Aorta (tissue), 5 donors: ENCODE measurements at regions not wholly inside any gene's neighbourhood (a gene's known extent, or its start where the extent isn't known, plus 50 kb on each side); places are given as distances from the start of the nearest gene placed in this dataset.

ENCODE experiments used
- ATAC-seq: fragments of 200-7000 bp; cut with Tn5 transposase; one replicate; pipeline ENCODE4 v1.9.1; 2022; ENCODE audit warnings: moderate library complexity; ENCODE audit not compliant: low FRiP score
- DNase-seq, 2 donors: peaks; one replicate each; pipeline ENCODE4 v3.0.0-alpha.2; 2020
- H3K27ac ChIP-seq, 2 donors: one replicate each; pipeline ENCODE4 v1.5.1; 2013; ENCODE audit warnings: low read length in 2 of 2, mild to moderate bottlenecking in 2 of 2, moderate library complexity in 2 of 2, control low read depth in 1 of 2, inconsistent platforms in 1 of 2, low read depth in 1 of 2
- H3K27me3 ChIP-seq, 2 donors: one replicate each; pipeline ENCODE4 v1.6.1; 2013; ENCODE audit warnings: control low read depth in 1 of 2, low read length in 1 of 2, mild to moderate bottlenecking in 1 of 2, moderate library complexity in 1 of 2; ENCODE audit not compliant: insufficient read depth in 2 of 2, control insufficient read depth in 1 of 2
- H3K36me3 ChIP-seq, 2 donors: one replicate each; pipeline ENCODE4 v1.6.1; 2013; ENCODE audit warnings: control low read depth in 1 of 2, low read length in 1 of 2, mild to moderate bottlenecking in 1 of 2; ENCODE audit not compliant: insufficient read depth in 2 of 2, control insufficient read depth in 1 of 2
- H3K4me1 ChIP-seq, 2 donors: one replicate each; pipeline ENCODE4 v1.6.1; 2013; ENCODE audit warnings: low read length in 2 of 2, control low read depth in 1 of 2, mild to moderate bottlenecking in 1 of 2, moderate library complexity in 1 of 2; ENCODE audit not compliant: insufficient read depth in 2 of 2, control insufficient read depth in 1 of 2
- H3K4me3 ChIP-seq, 2 donors: one replicate each; pipeline ENCODE4 v1.5.1; 2013; ENCODE audit warnings: low read length in 2 of 2, control low read depth in 1 of 2, mild to moderate bottlenecking in 1 of 2
- H3K9me3 ChIP-seq: one replicate; pipeline ENCODE4 v1.6.1; 2013; ENCODE audit warnings: mild to moderate bottlenecking, low read length; ENCODE audit not compliant: control insufficient read depth
- WGBS, 2 donors: extraction: QIAGEN DNeasy Blood & Tissue Kit; methylation state at CpG; one replicate each; pipeline ENCODE4 v1.1.7; 2013; 5-methylcytosine and 5-hydroxymethylcytosine counted together
- intact Hi-C, 2 donors: fragments of 100-400 bp; cut with DNase I; formaldehyde crosslinking; loops; one replicate each; pipeline versions ENCODE4 v1.14.2 to v1.15.0; 2022
- donor health status: healthy with polysubstance abuse.
- donor health status: Bipolar disorder and iron deficiency.
- donor health status: DM: no; HTN: no; CAD: no.
- donor health status: DM: no; HTN: no; CAD: no.
- donor health status: DM: yes; HTN: yes; CAD: no.

DNA sequence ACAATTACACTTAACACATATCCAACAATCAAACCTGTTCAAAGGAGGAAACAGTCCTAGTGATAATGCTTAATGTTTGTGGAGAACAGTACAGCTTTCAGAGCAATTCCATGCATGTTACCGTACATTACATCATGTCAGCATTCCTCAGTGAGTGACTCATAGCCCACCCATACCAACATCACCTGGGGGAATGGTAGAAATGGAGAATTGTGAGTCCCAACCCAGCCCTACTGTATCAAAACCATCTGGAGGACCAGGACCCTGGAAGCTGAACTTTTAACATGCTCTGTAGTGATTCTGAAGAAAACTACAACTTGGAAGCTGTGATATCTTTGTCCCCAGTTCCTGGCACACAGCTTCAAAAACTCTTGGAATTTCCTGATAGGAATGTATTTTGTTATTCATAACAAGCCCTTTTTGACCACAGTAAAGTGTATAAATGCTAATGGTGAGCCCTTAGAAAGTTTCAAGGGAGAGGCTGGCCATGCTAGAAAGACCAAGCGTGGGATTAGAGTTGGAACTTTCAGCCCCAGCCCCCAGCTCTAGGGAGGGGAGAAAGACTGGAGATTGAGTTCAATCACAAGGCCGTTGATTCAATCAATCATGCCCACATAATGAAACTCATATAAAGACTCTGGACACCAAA is 301.1 kb downstream of the BUD13 start:
- H3K4me3 ChIP-seq, result no peak overlapping the region
- peaks cover 1% of the 10 kb centered on the region for H3K9me3 ChIP-seq
- ATAC-seq (no peak), DNase-seq (no peak)
- 20 to 28% methylated on average over 3 of the region's 3 CpGs for WGBS, 2 donors
- no peaks in the 10 kb centered on the region for H3K27me3 ChIP-seq
- H3K27ac ChIP-seq, result no peak overlapping the region
- H3K4me1 ChIP-seq, result no peaks in the 10 kb centered on the region
- intact Hi-C loops, result no loop called here
- no peaks in the 10 kb centered on the region for H3K36me3 ChIP-seq

DNA sequence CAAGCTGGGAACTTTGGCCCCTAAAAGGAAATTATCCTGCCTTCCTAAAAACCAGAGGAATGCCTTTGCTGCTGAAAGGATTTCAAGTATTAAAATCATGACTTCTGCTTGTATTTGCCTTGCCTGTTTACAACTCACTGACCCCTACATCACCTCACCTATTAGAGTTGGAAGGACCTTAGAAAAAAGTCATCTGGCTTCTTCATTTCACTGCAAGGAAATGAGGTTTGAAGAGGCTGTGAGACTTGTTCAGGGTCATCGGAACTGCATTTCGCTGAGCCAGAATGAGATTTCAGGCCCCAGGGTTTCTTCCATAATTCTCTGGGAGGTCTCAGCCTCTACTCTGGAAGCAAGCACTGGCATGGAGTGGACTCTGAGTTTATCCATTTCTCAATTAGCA is 304.1 kb downstream of the BUD13 start:
- Histone ChIP-seq H3K4me1 (no peaks in the 10 kb centered on the region), H3K4me3 (no peak overlapping the region), H3K9me3 (peaks cover 1% of the 10 kb centered on the region), H3K36me3 (no peaks in the 10 kb centered on the region), H3K27ac (no peak overlapping the region), H3K27me3 (no peaks in the 10 kb centered on the region)
- intact Hi-C loops, result no loop called here
- WGBS, 2 donors, result 90 to 98% methylated on average over 2 of the region's 2 CpGs
- no peak for ATAC-seq
- no peak for DNase-seq

DNA sequence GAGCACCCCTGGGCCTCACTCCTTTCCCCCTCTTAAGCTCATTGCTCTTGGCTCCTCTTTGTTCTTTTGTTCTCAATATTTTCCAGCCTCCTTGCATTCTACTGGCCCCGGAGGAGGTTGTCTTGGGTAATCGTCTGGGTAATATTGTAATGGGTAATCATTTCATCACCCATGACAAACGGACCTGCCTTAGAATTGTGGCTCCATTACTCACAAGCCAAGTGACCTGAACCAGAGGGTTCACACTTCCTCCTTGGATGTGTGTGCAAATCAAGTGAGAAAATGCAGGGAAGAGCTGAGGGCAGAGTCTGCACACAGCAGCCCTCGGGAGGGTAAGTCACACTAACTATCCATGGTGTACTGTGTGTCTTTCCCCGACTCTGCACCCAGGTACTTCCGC is 305.0 kb downstream of the BUD13 start:
- DNase-seq (no peak), ATAC-seq (no peak)
- Histone ChIP-seq H3K27ac (no peak overlapping the region), H3K36me3 (no peaks in the 10 kb centered on the region), H3K9me3 (peaks cover 1% of the 10 kb centered on the region), H3K4me3 (no peak overlapping the region), H3K27me3 (no peaks in the 10 kb centered on the region), H3K4me1 (no peaks in the 10 kb centered on the region)
- 45 to 49% methylated on average over 6 of the region's 6 CpGs for WGBS, 2 donors
- intact Hi-C loops, result no loop called here

DNA sequence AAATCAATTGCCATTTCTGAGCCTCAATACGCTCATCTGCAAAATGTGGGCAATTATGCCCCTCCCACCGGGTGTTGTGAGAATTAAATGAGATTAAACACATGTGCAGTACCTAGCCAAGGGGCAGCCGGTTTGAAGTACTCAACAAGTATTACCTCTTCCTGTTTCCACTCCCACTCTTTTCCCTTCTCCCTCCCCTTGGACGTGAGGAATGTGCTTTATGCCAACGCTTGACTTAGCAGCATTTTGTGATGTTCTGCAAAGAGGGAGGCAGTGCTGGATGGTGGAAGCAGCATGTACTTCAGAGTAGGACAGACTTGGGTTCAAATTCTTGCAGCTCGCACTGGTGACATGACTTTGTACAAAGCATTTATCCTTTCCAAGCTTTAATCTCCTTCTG is 306.0 kb downstream of the BUD13 start:
- Histone ChIP-seq H3K9me3 (peaks cover 1% of the 10 kb centered on the region), H3K4me1 (no peaks in the 10 kb centered on the region), H3K27ac (no peak overlapping the region), H3K36me3 (no peaks in the 10 kb centered on the region), H3K4me3 (no peak overlapping the region), H3K27me3 (no peaks in the 10 kb centered on the region)
- no peak for DNase-seq
- no peak for ATAC-seq
- WGBS, 2 donors, result 44 to 45% methylated on average over 6 of the region's 6 CpGs
- intact Hi-C loops, result no loop called here

DNA sequence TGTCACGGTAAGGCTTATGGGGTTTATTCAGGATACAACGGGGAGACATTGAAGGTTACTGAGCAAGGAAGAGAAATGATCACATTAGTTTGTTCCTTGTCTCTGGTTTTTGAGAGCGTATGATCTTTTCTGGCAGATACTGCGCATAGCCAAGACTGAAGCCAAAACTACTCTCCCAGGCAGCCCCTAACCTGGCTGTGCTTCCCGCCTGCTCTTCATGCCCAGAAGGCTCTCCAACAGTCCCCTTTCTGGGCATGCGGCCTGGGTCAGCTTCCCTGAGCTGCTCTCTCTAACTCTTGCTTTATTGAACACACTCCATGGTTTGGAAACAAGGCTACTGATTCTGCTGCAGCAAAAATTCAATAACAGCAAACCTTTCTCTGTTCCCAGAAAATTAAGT is 306.6 kb downstream of the BUD13 start:
- H3K27me3 ChIP-seq, result no peaks in the 10 kb centered on the region
- intact Hi-C loops, result no loop called here
- no peak for ATAC-seq
- DNase-seq, result no peak
- 60 to 63% methylated on average over 6 of the region's 6 CpGs for WGBS, 2 donors
- H3K36me3 ChIP-seq, result no peaks in the 10 kb centered on the region
- no peak overlapping the region for H3K4me3 ChIP-seq
- H3K27ac ChIP-seq, result no peak overlapping the region
- H3K4me1 ChIP-seq, result no peaks in the 10 kb centered on the region
- peaks cover 1% of the 10 kb centered on the region for H3K9me3 ChIP-seq

DNA sequence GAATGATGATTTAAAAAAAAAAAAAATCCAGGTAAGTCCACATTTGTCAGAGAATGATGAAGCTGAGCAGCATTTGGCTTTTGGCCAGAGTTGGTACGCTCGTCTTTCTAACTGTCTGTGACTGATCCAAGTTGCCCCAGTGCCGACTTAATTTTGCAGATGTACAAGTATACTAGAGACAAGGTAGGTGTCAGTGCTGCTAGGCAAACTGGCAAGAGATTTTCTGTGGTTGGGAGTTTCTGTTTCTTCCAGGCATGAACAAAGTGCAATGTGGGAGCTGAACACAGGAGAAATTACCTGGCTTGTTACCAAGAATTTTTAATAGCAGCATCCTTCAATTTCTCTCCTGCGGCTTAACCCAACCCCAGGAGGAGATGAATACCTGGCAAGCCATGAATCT is 307.7 kb downstream of the BUD13 start:
- peaks cover 1% of the 10 kb centered on the region for H3K9me3 ChIP-seq
- H3K27me3 ChIP-seq, result no peaks in the 10 kb centered on the region
- no peak overlapping the region for H3K4me3 ChIP-seq
- H3K36me3 ChIP-seq, result no peaks in the 10 kb centered on the region
- no peak overlapping the region for H3K27ac ChIP-seq
- DNase-seq (no peak), ATAC-seq (no peak)
- intact Hi-C loops, result no loop called here
- no peaks in the 10 kb centered on the region for H3K4me1 ChIP-seq
- WGBS, 2 donors, result 75 to 76% methylated on average over 4 of the region's 4 CpGs

DNA sequence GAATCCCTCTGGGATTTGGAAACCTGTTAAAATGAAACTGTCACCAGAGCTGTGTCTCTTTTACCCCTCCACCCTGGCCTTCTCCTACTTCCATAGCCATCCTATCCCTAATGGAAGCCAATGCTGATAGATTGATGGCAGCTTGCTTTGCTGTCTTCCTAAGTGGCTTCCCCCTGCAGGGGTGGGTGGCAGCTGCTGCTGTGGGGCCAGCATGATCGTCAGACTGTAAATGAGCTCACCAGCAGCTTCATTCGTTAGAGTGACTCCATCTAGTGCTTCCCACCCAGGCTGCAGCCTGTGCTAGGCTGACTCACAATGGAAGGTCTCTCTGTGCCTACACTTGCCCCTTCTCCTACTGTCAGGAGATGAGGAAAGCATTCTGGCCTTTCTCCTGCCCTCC is 311.0 kb downstream of the BUD13 start:
- ATAC-seq, result no peak
- no peak overlapping the region for H3K4me3 ChIP-seq
- no peak overlapping the region for H3K27ac ChIP-seq
- DNase-seq, result no peak
- intact Hi-C loops, result no loop called here
- H3K4me1 ChIP-seq, result no peaks in the 10 kb centered on the region
- WGBS, 2 donors, result 29 to 47% methylated on average over 2 of the region's 2 CpGs
- no peaks in the 10 kb centered on the region for H3K9me3 ChIP-seq
- no peaks in the 10 kb centered on the region for H3K27me3 ChIP-seq
- no peaks in the 10 kb centered on the region for H3K36me3 ChIP-seq

DNA sequence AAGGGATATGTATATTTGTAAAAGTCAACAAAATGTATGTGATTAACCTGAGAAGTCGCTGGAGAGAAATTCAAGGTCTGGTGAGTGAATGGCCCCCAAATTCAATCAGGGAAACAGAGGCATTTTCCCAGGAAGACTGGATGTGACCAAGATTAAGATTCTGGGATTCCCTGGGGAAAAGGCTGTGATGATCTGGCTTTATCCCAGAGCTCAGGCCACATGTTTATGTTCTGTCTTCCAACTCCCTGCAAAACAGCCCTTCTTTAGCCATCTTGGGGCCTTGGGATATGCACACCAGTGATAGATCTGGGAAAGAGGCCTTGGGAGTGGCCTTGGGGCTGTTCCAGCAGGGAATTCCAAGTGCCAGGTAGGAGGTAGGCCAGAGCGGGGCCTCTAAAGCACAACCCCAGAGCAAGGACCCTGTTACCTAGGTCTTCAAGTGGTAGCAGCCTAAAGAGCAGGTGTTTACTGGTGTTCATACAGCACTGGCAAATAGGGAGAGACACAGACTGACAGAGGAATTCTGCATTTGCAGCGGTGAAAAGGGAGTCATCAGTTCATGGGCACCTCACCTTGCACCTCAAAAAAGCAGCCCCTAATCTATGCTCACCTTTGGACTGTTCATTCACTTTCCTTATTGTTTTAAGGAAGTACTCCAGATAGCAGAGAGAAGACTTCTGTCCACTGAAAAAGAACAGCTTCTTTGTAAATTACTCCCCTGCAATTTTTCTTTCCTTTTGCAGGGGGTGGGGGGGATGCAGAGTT is 312.4 kb downstream of the BUD13 start:
- no peak for DNase-seq
- intact Hi-C loops, result no loop called here
- no peak for ATAC-seq
- H3K36me3 ChIP-seq, result no peaks in the 10 kb centered on the region
- H3K9me3 ChIP-seq, result no peaks in the 10 kb centered on the region
- H3K27ac ChIP-seq, result no peak overlapping the region
- 84 to 88% methylated on average over 3 of the region's 3 CpGs for WGBS, 2 donors
- H3K27me3 ChIP-seq, result no peaks in the 10 kb centered on the region
- no peaks in the 10 kb centered on the region for H3K4me1 ChIP-seq
- H3K4me3 ChIP-seq, result no peak overlapping the region
